IMR-90 (cell line): ENCODE measurements at regions not wholly inside any gene's neighbourhood (a gene's known extent, or its start where the extent isn't known, plus 50 kb on each side); places are given as distances from the start of the nearest gene placed in this dataset.

ENCODE experiments used
- ATAC-seq: fragments of 200-7000 bp; cut with Tn5 transposase; 2 replicates; pipeline ENCODE4 v1.9.1; 2020; ENCODE audit warnings: low read depth, mild to moderate bottlenecking, moderate library complexity
- BruUV-seq: library from RNA; stranded (reverse); fragments of 400-500 nt; replicated peaks from 2 replicates; lab custom pipeline; 2021; lab: Mats Ljungman, UMichigan
- CTCF ChIA-PET: fragments of 300-600 bp; formaldehyde crosslinking; extraction: SDS; loops from one replicate; lab custom pipeline; 2021; ENCODE audit warnings: antibody characterized with exemption; lab: Yijun Ruan, JAX
- POLR2A ChIA-PET: fragments of 300-600 bp; sonication (Branson Sonifier 250); formaldehyde crosslinking; loops from one replicate; lab custom pipeline; 2022; ENCODE audit warnings: antibody characterized with exemption; ENCODE audit not compliant: unreplicated experiment; lab: Charles Lee
- DNase-seq: peaks from one replicate; pipeline ENCODE4 v3.0.0; 2013
- H2AFZ ChIP-seq: replicated peaks from 2 replicates; pipeline ENCODE3; 2013; ENCODE audit warnings: low read length, mild to moderate bottlenecking; ENCODE audit not compliant: poor library complexity
- H2AK5ac ChIP-seq: 2 replicates; pipeline ENCODE4 v1.6.1; 2013; ENCODE audit warnings: low read depth, low read length, inconsistent platforms
- H2AK9ac ChIP-seq: replicated peaks from 2 replicates; pipeline ENCODE3; 2013; ENCODE audit warnings: mild to moderate bottlenecking, low read depth, low read length, moderate library complexity; ENCODE audit not compliant: poor library complexity
- H2BK120ac ChIP-seq: 2 replicates; pipeline ENCODE4 v1.6.1; 2013; ENCODE audit warnings: low read depth, low read length, inconsistent platforms
- H2BK15ac ChIP-seq: 3 replicates; pipeline ENCODE4 v1.6.1; 2013; ENCODE audit warnings: low read depth, low read length, inconsistent platforms
- H2BK20ac ChIP-seq: 2 replicates; pipeline ENCODE4 v1.6.1; 2013; ENCODE audit warnings: low read depth, mild to moderate bottlenecking, inconsistent platforms, low read length, moderate library complexity
- H2BK5ac ChIP-seq: 2 replicates; pipeline ENCODE4 v1.6.1; 2013; ENCODE audit warnings: mild to moderate bottlenecking, low read depth, low read length, inconsistent platforms; ENCODE audit not compliant: poor library complexity, severe bottlenecking
- H3K14ac ChIP-seq: replicated peaks from 2 replicates; pipeline ENCODE4 v1.6.1; 2013; ENCODE audit warnings: low read depth, low read length, inconsistent platforms
- H3K18ac ChIP-seq: 2 replicates; pipeline ENCODE4 v1.6.1; 2013; ENCODE audit warnings: low read depth, low read length, control low read depth
- H3K23ac ChIP-seq: 2 replicates; pipeline ENCODE4 v1.6.1; 2013; ENCODE audit warnings: low read depth, low read length, inconsistent platforms
- H3K27ac ChIP-seq: 2 replicates; pipeline ENCODE4 v1.5.1; 2013; ENCODE audit warnings: mild to moderate bottlenecking, control low read depth, low read length; ENCODE audit not compliant: insufficient read depth
- H3K27me3 ChIP-seq: 2 replicates; pipeline ENCODE4 v1.6.1; 2013; ENCODE audit warnings: low read length; ENCODE audit not compliant: control insufficient read depth, insufficient read depth
- H3K36me3 ChIP-seq: 2 replicates; pipeline ENCODE4 v1.6.1; 2013; ENCODE audit warnings: low read length, mixed read lengths; ENCODE audit not compliant: control insufficient read depth, insufficient read depth
- H3K4ac ChIP-seq: 2 replicates; pipeline ENCODE4 v1.6.1; 2013; ENCODE audit warnings: low read depth, low read length, inconsistent platforms
- H3K4me1 ChIP-seq: 2 replicates; pipeline ENCODE4 v1.6.1; 2013; ENCODE audit warnings: low read length, mixed read lengths; ENCODE audit not compliant: control insufficient read depth, insufficient read depth
- H3K4me2 ChIP-seq: 2 replicates; pipeline ENCODE4 v1.6.1; 2013; ENCODE audit warnings: low read depth, mild to moderate bottlenecking, control low read depth, low read length, moderate library complexity
- H3K4me3 ChIP-seq: 2 replicates; pipeline ENCODE4 v1.5.1; 2013; ENCODE audit warnings: low read depth, mild to moderate bottlenecking, control low read depth, low read length, moderate library complexity; ENCODE audit not compliant: insufficient read depth
- H3K56ac ChIP-seq: 2 replicates; pipeline ENCODE4 v1.6.1; 2013; ENCODE audit warnings: low read length, inconsistent platforms; ENCODE audit not compliant: insufficient read depth; ENCODE audit errors: extremely low read depth
- H3K79me1 ChIP-seq, 2 experiments: 2 replicates each; pipeline ENCODE4 v1.6.1; 2013; ENCODE audit warnings: low read length in 2 of 2, inconsistent platforms in 1 of 2, low read depth in 1 of 2
- H3K9ac ChIP-seq: 2 replicates; pipeline ENCODE4 v1.6.1; 2013; ENCODE audit warnings: low read depth, low read length, control low read depth
- H3K9me1 ChIP-seq: 2 replicates; pipeline ENCODE4 v1.6.1; 2013; ENCODE audit warnings: low read length, inconsistent platforms; ENCODE audit not compliant: insufficient read depth
- H3K9me3 ChIP-seq: 2 replicates; pipeline ENCODE4 v1.6.1; 2013; ENCODE audit warnings: low read length; ENCODE audit not compliant: control insufficient read depth, insufficient read depth
- H4K20me1 ChIP-seq: 2 replicates; pipeline ENCODE4 v1.6.1; 2013; ENCODE audit warnings: low read length, inconsistent platforms; ENCODE audit not compliant: insufficient read depth
- H4K5ac ChIP-seq: 2 replicates; pipeline ENCODE4 v1.6.1; 2013; ENCODE audit warnings: mild to moderate bottlenecking, low read depth, low read length, control low read depth
- H4K8ac ChIP-seq, 2 experiments: 2 replicates each; pipeline ENCODE4 v1.6.1; 2013; ENCODE audit warnings: low read depth in 2 of 2, low read length in 2 of 2, control low read depth in 1 of 2, inconsistent platforms in 1 of 2
- H4K91ac ChIP-seq: 2 replicates; pipeline ENCODE4 v1.6.1; 2013; ENCODE audit warnings: low read depth, low read length, inconsistent platforms; ENCODE audit not compliant: insufficient read depth
- MXI1 ChIP-seq: IDR thresholded peaks from 2 replicates; pipeline ENCODE4 v1.6.1; 2012; ENCODE audit warnings: low read depth, mild to moderate bottlenecking, low read length, moderate library complexity, borderline replicate concordance
- RAD21 ChIP-seq: IDR thresholded peaks from 2 replicates; pipeline ENCODE4 v1.6.1; 2012; ENCODE audit warnings: low read length, improper control_type of control experiment
- RCOR1 ChIP-seq: IDR thresholded peaks from 2 replicates; pipeline ENCODE4 v1.6.1; 2012; ENCODE audit warnings: mild to moderate bottlenecking, low read length, improper control_type of control experiment; ENCODE audit not compliant: insufficient replicate concordance
- WGBS, 2 experiments: methylation state at CpG; one replicate each; pipeline versions ENCODE4 v1.1.5 to v1.1.7; 2013; ENCODE audit warnings: missing lambda C conversion rate in 2 of 2; ENCODE audit not compliant: insufficient read length in 1 of 2; ENCODE audit errors: extremely low coverage in 2 of 2; 5-methylcytosine and 5-hydroxymethylcytosine counted together
- dilution Hi-C: fragments of 300-500 bp; cut with HindIII; formaldehyde crosslinking; loops from one replicate; pipeline ENCODE4 v1.14.3; 2018; ENCODE audit warnings: low sequenced_read_pairs; ENCODE audit not compliant: unreplicated experiment
- in situ Hi-C: fragments of 300-500 bp; cut with MboI; formaldehyde crosslinking; loops from 3 replicates; pipeline ENCODE4 v1.14.3; 2019; ENCODE audit warnings: low sequenced_read_pairs, inconsistent platforms, mixed read lengths
- intact Hi-C: fragments of 100-400 bp; cut with micrococcal nuclease; formaldehyde crosslinking; loops from 2 replicates; pipeline ENCODE4 v1.10.0; 2022

DNA sequence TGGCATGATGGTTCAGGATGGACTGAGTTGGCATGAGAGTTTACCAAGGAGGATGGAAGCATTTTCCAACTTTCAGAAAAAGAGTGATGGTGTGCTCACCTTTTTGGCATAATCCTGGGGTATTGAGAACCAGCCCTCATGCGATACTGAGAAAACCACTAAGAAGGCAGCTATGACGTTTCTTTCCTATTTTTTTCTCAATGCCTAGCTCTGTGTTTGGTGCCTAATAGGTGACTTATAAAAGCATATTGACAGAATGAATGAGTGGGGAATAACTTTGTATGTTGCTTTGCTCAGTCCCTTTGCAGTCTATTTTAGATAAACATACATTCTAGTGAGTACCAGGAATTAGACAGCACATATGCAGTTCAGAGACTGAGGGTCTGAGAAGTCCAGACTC, 816.3 kb downstream of the DHX35 start:
- Histone ChIP-seq H3K4me3 (no peak overlapping the region), H2AK5ac (no peak overlapping the region), H3K56ac (no peak overlapping the region), H4K91ac (no peak overlapping the region), H3K36me3 (no peaks in the 10 kb centered on the region), H4K20me1 (no peaks in the 10 kb centered on the region), H4K5ac (no peak overlapping the region), H3K79me1 (no peaks in the 10 kb centered on the region), H3K9me1 (no peaks in the 10 kb centered on the region), H4K8ac (no peak overlapping the region), H3K14ac (no peak overlapping the region), H2BK20ac (no peak overlapping the region), H3K27ac (no peak overlapping the region), H3K4ac (no peak overlapping the region), H2AK9ac (no peak overlapping the region), H3K27me3 (no peaks in the 10 kb centered on the region), H2AFZ (no peak overlapping the region), H2BK120ac (no peak overlapping the region), H3K4me2 (no peak overlapping the region), H3K18ac (no peak overlapping the region), H3K23ac (no peak overlapping the region), H3K9ac (no peak overlapping the region), H2BK5ac (no peak overlapping the region), H3K4me1 (no peaks in the 10 kb centered on the region), H3K9me3 (no peaks in the 10 kb centered on the region), H2BK15ac (no peak overlapping the region)
- no peak for DNase-seq
- dilution Hi-C loops (no loop called here), in situ Hi-C loops (no loop called here), intact Hi-C loops (no loop called here)
- CTCF ChIA-PET = no interaction called here
- POLR2A ChIA-PET = no interaction called here
- no peak for ATAC-seq
- 80% methylated on average over 1 of the region's 2 CpGs; no CpG with 5 or more reads in 1 of the 2 experiments for WGBS, 2 experiments
- no peak for TF ChIP-seq MXI1
- TF ChIP-seq RCOR1 = no peak
- TF ChIP-seq RAD21 = no peak
- no TSS peak for BruUV-seq
